B cell (primary cell): ENCODE measurements at regions not wholly inside any gene's neighbourhood (a gene's known extent, or its start where the extent isn't known, plus 50 kb on each side); places are given as distances from the start of the nearest gene placed in this dataset.

ENCODE experiments used
- ATAC-seq: fragments of 200-7000 bp; cut with Tn5 transposase; one replicate; pipeline ENCODE4 v1.10.0; 2021; ENCODE audit warnings: low read depth, mild to moderate bottlenecking, moderate number of reproducible peaks, moderate library complexity
- CTCF ChIA-PET: fragments of 350-600 bp; sonication (Branson Sonifier 250); formaldehyde crosslinking; loops from one replicate; lab custom pipeline; 2021; ENCODE audit warnings: antibody characterized with exemption, inconsistent platforms; lab: Charles Lee
- POLR2A ChIA-PET: fragments of 350-600 bp; sonication (Branson Sonifier 250); formaldehyde crosslinking; loops from one replicate; lab custom pipeline; 2021; ENCODE audit warnings: antibody characterized with exemption; lab: Charles Lee
- DNase-seq: peaks from one replicate; pipeline ENCODE4 v3.0.0; 2013
- H2AFZ ChIP-seq: 2 replicates; pipeline ENCODE4 v1.6.1; 2012; ENCODE audit warnings: mild to moderate bottlenecking, low read depth, low read length; ENCODE audit not compliant: insufficient read depth, poor library complexity, severe bottlenecking
- H3K27ac ChIP-seq, 2 donors: 1 replicate in 1 of 2; 2 replicates in 1 of 2; pipeline ENCODE4 v1.5.1; 2012 to 2013; ENCODE audit warnings: low read length in 2 of 2, mild to moderate bottlenecking in 2 of 2, moderate library complexity in 1 of 2
- H3K27me3 ChIP-seq, 4 experiments: fragments of 200-600 bp in 1 of 4; sonication (generic) in 1 of 4; replicated peaks in 1 of 4; 1 replicate in 2 of 4; 2 replicates in 2 of 4; pipeline versions ENCODE4 v1.6.1 to v1.7.0; 2013 to 2016; ENCODE audit warnings: low read length in 3 of 4, mild to moderate bottlenecking in 2 of 4, mixed read lengths in 1 of 4, moderate library complexity in 1 of 4; ENCODE audit not compliant: insufficient read depth in 4 of 4, control insufficient read depth in 3 of 4; ENCODE audit errors: control extremely low read depth in 1 of 4
- H3K36me3 ChIP-seq, 2 experiments: replicated peaks in 1 of 2; 1 replicate in 1 of 2; 2 replicates in 1 of 2; pipeline versions ENCODE4 v1.6.1 to v1.7.1; 2013; ENCODE audit warnings: low read length in 1 of 2; ENCODE audit not compliant: insufficient read depth in 2 of 2, control insufficient read depth in 1 of 2; ENCODE audit errors: control extremely low read depth in 1 of 2, extremely low read depth in 1 of 2
- H3K4me1 ChIP-seq, 2 donors: fragments of 200-600 bp in 1 of 2; sonication (generic) in 1 of 2; 1 replicate in 1 of 2; 2 replicates in 1 of 2; pipeline versions ENCODE4 v1.5.1 to v1.6.1; 2013 to 2017; ENCODE audit warnings: low read length in 2 of 2; ENCODE audit not compliant: control insufficient read depth in 2 of 2, insufficient read depth in 2 of 2
- H3K4me2 ChIP-seq: replicated peaks from 2 replicates; pipeline ENCODE3; 2012; ENCODE audit warnings: mild to moderate bottlenecking, low read depth, low read length; ENCODE audit not compliant: poor library complexity, severe bottlenecking
- H3K4me3 ChIP-seq, 5 experiments: fragments of 200-600 bp in 1 of 5; sonication (generic) in 1 of 5; 1 replicate in 3 of 5; 2 replicates in 2 of 5; pipeline versions ENCODE4 v1.5.1 to v1.7.0; 2011 to 2016; ENCODE audit warnings: low read length in 4 of 5, mild to moderate bottlenecking in 4 of 5, low read depth in 2 of 5, control low read depth in 1 of 5, moderate library complexity in 1 of 5; ENCODE audit not compliant: insufficient read depth in 1 of 5; ENCODE audit errors: control extremely low read depth in 1 of 5, extremely low read depth in 1 of 5
- H3K79me2 ChIP-seq: fragments of 200-600 bp; sonication (generic); one replicate; pipeline ENCODE4 v1.6.0; 2016; ENCODE audit warnings: low read length; ENCODE audit not compliant: control insufficient read depth, insufficient read depth
- H3K9ac ChIP-seq: fragments of 200-600 bp; sonication (generic); 2 replicates; pipeline ENCODE4 v1.6.1; 2017; ENCODE audit warnings: mild to moderate bottlenecking, low read length, moderate library complexity
- H3K9me3 ChIP-seq, 3 donors: one replicate each; pipeline versions ENCODE4 v1.6.1 to v1.7.1; 2013; ENCODE audit warnings: low read length in 2 of 3; ENCODE audit not compliant: control insufficient read depth in 2 of 3, insufficient read depth in 1 of 3; ENCODE audit errors: control extremely low read depth in 1 of 3
- H4K20me1 ChIP-seq: 2 replicates; pipeline ENCODE4 v1.6.0; 2012; ENCODE audit warnings: mild to moderate bottlenecking, low read length; ENCODE audit not compliant: insufficient read depth, control insufficient read depth, poor library complexity, severe bottlenecking
- H3K27ac Mint-ChIP-seq: one replicate; pipeline ENCODE4 v1.8.0; 2021; ENCODE audit warnings: mixed read lengths
- H3K27me3 Mint-ChIP-seq: one replicate; pipeline ENCODE4 v1.8.0; 2021; ENCODE audit warnings: mixed read lengths
- H3K4me1 Mint-ChIP-seq: one replicate; pipeline ENCODE4 v1.8.0; 2021; ENCODE audit warnings: mixed read lengths
- H3K4me3 Mint-ChIP-seq: one replicate; pipeline ENCODE4 v1.8.0; 2021; ENCODE audit warnings: mixed read lengths
- H3K9me3 Mint-ChIP-seq: one replicate; pipeline ENCODE4 v1.8.0; 2022; ENCODE audit warnings: mixed read lengths; ENCODE audit not compliant: insufficient read depth
- CTCF ChIP-seq: fragments of 200-600 bp; IDR thresholded peaks from one replicate; pipeline ENCODE4 v1.8.0; 2022; ENCODE audit warnings: antibody characterized with exemption, mild to moderate bottlenecking
- EZH2 ChIP-seq: IDR thresholded peaks from 2 replicates; pipeline ENCODE4 v1.6.1; 2012; ENCODE audit warnings: borderline replicate concordance, low read depth, mild to moderate bottlenecking, moderate library complexity, low read length; ENCODE audit not compliant: insufficient read depth, poor library complexity, severe bottlenecking
- WGBS: methylation state at CpG from one replicate; pipeline ENCODE4 v1.1.5; 2013; ENCODE audit warnings: missing lambda C conversion rate; ENCODE audit not compliant: insufficient coverage; 5-methylcytosine and 5-hydroxymethylcytosine counted together
- intact Hi-C: fragments of 100-400 bp; cut with micrococcal nuclease; formaldehyde crosslinking; loops from one replicate; pipeline ENCODE4 v1.10.0; 2022

- no peak overlapping the region for H3K4me3 Mint-ChIP-seq
Observed at GRCh38 chr2:15794608-15795134, 145.7 kb upstream of the MYCN start.

GRCh38 chr2:15795426-15795825 lies 144.9 kb upstream of the MYCN start:
- Histone ChIP-seq H3K36me3 (no peaks in the 10 kb centered on the region), H4K20me1 (no peaks in the 10 kb centered on the region), H3K27me3 (no peaks in the 10 kb centered on the region), H3K27ac (no peak overlapping the region), H3K9ac (no peak overlapping the region), H2AFZ (no peak overlapping the region), H3K79me2 (no peaks in the 10 kb centered on the region), H3K9me3 (no peaks in the 10 kb centered on the region), H3K4me1 (no peaks in the 10 kb centered on the region), H3K4me2 (no peak overlapping the region), H3K4me3 (no peak overlapping the region)
- TF ChIP-seq EZH2 (no peak), CTCF (no peak)
- no peaks in the 10 kb centered on the region for H3K4me1 Mint-ChIP-seq
- peaks cover 13% of the 10 kb centered on the region for H3K27me3 Mint-ChIP-seq
- no peak overlapping the region for H3K4me3 Mint-ChIP-seq
- H3K27ac Mint-ChIP-seq: no peak overlapping the region
- intact Hi-C loops: no loop called here
- ATAC-seq (no peak), DNase-seq (no peak)
- WGBS: 92% methylated on average over 10 of the region's 10 CpGs
- ChIA-PET CTCF (no interaction called here), POLR2A (no interaction called here)
- no peaks in the 10 kb centered on the region for H3K9me3 Mint-ChIP-seq

More at GRCh38 chr2:15794608-15795134, 145.7 kb upstream of the MYCN start:
- Mint-ChIP-seq H3K9me3 (no peaks in the 10 kb centered on the region), H3K4me1 (no peaks in the 10 kb centered on the region), H3K27ac (no peak overlapping the region), H3K27me3 (peaks cover 13% of the 10 kb centered on the region)
- no peak for TF ChIP-seq EZH2
- no peaks in the 10 kb centered on the region for H4K20me1 ChIP-seq
- no peaks in the 10 kb centered on the region for H3K36me3 ChIP-seq
- H2AFZ ChIP-seq: no peak overlapping the region
- H3K4me3 ChIP-seq: no peak overlapping the region
- intact Hi-C loops: no loop called here
- 95% methylated on average over 2 of the region's 5 CpGs for WGBS
- POLR2A ChIA-PET: no interaction called here
- H3K27me3 ChIP-seq: no peaks in the 10 kb centered on the region
- no peak overlapping the region for H3K27ac ChIP-seq
- no peaks in the 10 kb centered on the region for H3K9me3 ChIP-seq
- no peak overlapping the region for H3K4me2 ChIP-seq
- no peaks in the 10 kb centered on the region for H3K4me1 ChIP-seq
- no peaks in the 10 kb centered on the region for H3K79me2 ChIP-seq
- DNase-seq: no peak
- ATAC-seq: no peak
- H3K9ac ChIP-seq: no peak overlapping the region
- CTCF ChIA-PET: no interaction called here
